HEK293 (cell line): ENCODE measurements at regions not wholly inside any gene's neighbourhood (a gene's known extent, or its start where the extent isn't known, plus 50 kb on each side); places are given as distances from the start of the nearest gene placed in this dataset.

ENCODE experiments used
- CTCF ChIA-PET: fragments of 350-600 bp; formaldehyde crosslinking; extraction: SDS; loops from one replicate; lab custom pipeline; 2021; ENCODE audit warnings: antibody characterized with exemption; lab: Yijun Ruan, JAX
- POLR2A ChIA-PET: fragments of 300-600 bp; formaldehyde crosslinking; extraction: SDS; loops from one replicate; lab custom pipeline; 2020; ENCODE audit warnings: antibody characterized with exemption, inconsistent platforms; lab: Yijun Ruan, JAX
- H3K27ac ChIP-seq: fragments of 200-500 bp; sonication (Bioruptor generic); 2 replicates; pipeline ENCODE4 v1.5.1; 2014; ENCODE audit warnings: low read depth, low read length, control low read depth, inconsistent platforms; ENCODE audit errors: extremely low read depth
- H3K36me3 ChIP-seq, 2 experiments: fragments of 200-500 bp in 1 of 2; sonication (Bioruptor generic) in 1 of 2; 1 replicate in 1 of 2; 2 replicates in 1 of 2; pipeline ENCODE4 v1.5.1; 2014 to 2017; ENCODE audit warnings: inconsistent platforms in 2 of 2, low read length in 2 of 2; ENCODE audit not compliant: control insufficient read depth in 2 of 2, insufficient read depth in 1 of 2
- H3K4me1 ChIP-seq: fragments of 200-500 bp; sonication (Bioruptor generic); 2 replicates; pipeline ENCODE4 v1.5.1; 2014; ENCODE audit warnings: mild to moderate bottlenecking, low read length, inconsistent platforms; ENCODE audit not compliant: control insufficient read depth, insufficient read depth
- H3K4me3 ChIP-seq: 2 replicates; pipeline ENCODE4 v1.5.1; 2011; ENCODE audit warnings: low read depth, mild to moderate bottlenecking, control low read depth, low read length, moderate library complexity
- H3K9me3 ChIP-seq: fragments of 200-500 bp; sonication (Bioruptor generic); 2 replicates; pipeline ENCODE4 v1.5.1; 2014; ENCODE audit warnings: low read depth, low read length, inconsistent platforms; ENCODE audit not compliant: control insufficient read depth, insufficient read depth
- BCL11B ChIP-seq: fragments of 450-650 bp; formaldehyde crosslinking; IDR thresholded peaks from 2 replicates; pipeline ENCODE4 v1.5.1; 2016; ENCODE audit warnings: low read depth, missing biosample characterization, missing genetic modification characterization
- BCL6B ChIP-seq: fragments of 450-650 bp; formaldehyde crosslinking; IDR thresholded peaks from 2 replicates; pipeline ENCODE4 v1.5.1; 2017; ENCODE audit warnings: missing biosample characterization, missing genetic modification characterization
- SETDB1 ChIP-seq: IDR thresholded peaks from one replicate; pipeline ENCODE4 v1.6.1; 2017; ENCODE audit warnings: mild to moderate bottlenecking, low read length, moderate library complexity, mixed read lengths; ENCODE audit not compliant: insufficient read length
- SP2 ChIP-seq: fragments of 450-650 bp; formaldehyde crosslinking; IDR thresholded peaks from 2 replicates; pipeline ENCODE4 v1.5.1; 2016; ENCODE audit warnings: missing biosample characterization, missing genetic modification characterization
- ZNF146 ChIP-seq: fragments of 450-650 bp; formaldehyde crosslinking; IDR thresholded peaks from 2 replicates; pipeline ENCODE4 v1.5.1; 2016; ENCODE audit warnings: missing biosample characterization, missing genetic modification characterization
- ZNF157 ChIP-seq: fragments of 450-650 bp; formaldehyde crosslinking; IDR thresholded peaks from 2 replicates; pipeline ENCODE4 v1.5.1; 2016; ENCODE audit warnings: missing biosample characterization, missing genetic modification characterization
- ZNF18 ChIP-seq: fragments of 450-650 bp; formaldehyde crosslinking; IDR thresholded peaks from 2 replicates; pipeline ENCODE4 v1.5.1; 2016; ENCODE audit warnings: missing biosample characterization, missing genetic modification characterization
- ZNF366 ChIP-seq: fragments of 450-650 bp; formaldehyde crosslinking; conservative IDR thresholded peaks from 2 replicates; pipeline ENCODE4 v1.5.1; 2016; ENCODE audit warnings: missing biosample characterization, missing genetic modification characterization
- ZNF560 ChIP-seq: fragments of 450-650 bp; formaldehyde crosslinking; IDR thresholded peaks from 2 replicates; pipeline ENCODE4 v1.5.1; 2017; ENCODE audit warnings: missing biosample characterization, missing genetic modification characterization, borderline replicate concordance
- ZNF585B ChIP-seq: fragments of 450-650 bp; formaldehyde crosslinking; IDR thresholded peaks from 2 replicates; pipeline ENCODE4 v1.5.1; 2016; ENCODE audit warnings: missing biosample characterization, missing genetic modification characterization
- ZNF843 ChIP-seq: fragments of 450-650 bp; formaldehyde crosslinking; IDR thresholded peaks from 2 replicates; pipeline ENCODE4 v1.5.1; 2016; ENCODE audit warnings: missing biosample characterization, missing genetic modification characterization
- TF ChIP-seq, protein P1 (sequence below): fragments of 450-650 bp; formaldehyde crosslinking; IDR thresholded peaks from 2 replicates; pipeline ENCODE4 v1.5.1; 2016; ENCODE audit warnings: missing biosample characterization, missing genetic modification characterization
- TF ChIP-seq, protein P2 (sequence below): fragments of 450-650 bp; formaldehyde crosslinking; conservative IDR thresholded peaks from 2 replicates; pipeline ENCODE4 v1.5.1; 2016; ENCODE audit warnings: low read depth, missing biosample characterization, missing genetic modification characterization
- TF ChIP-seq, protein P3 (sequence below): fragments of 450-650 bp; IDR thresholded peaks from 2 replicates; pipeline ENCODE4 v1.5.1; 2018; ENCODE audit warnings: missing biosample characterization, missing genetic modification characterization

GRCh38 chr17:69919789-69920188, 155.2 kb upstream of the KCNJ16 start:
- ChIA-PET CTCF (no interaction called here), POLR2A (no interaction called here)
- H3K36me3 ChIP-seq = no peaks in the 10 kb centered on the region
- TF ChIP-seq SETDB1 = no peak
- TF ChIP-seq ZNF585B = no peak
- TF ChIP-seq ZNF146 (tag by site-specific recombination) = peak; percentile 43
- no peaks in the 10 kb centered on the region for H3K9me3 ChIP-seq
- H3K4me3 ChIP-seq = no peak overlapping the region
- H3K27ac ChIP-seq = no peak overlapping the region
- no peaks in the 10 kb centered on the region for H3K4me1 ChIP-seq

DNA sequence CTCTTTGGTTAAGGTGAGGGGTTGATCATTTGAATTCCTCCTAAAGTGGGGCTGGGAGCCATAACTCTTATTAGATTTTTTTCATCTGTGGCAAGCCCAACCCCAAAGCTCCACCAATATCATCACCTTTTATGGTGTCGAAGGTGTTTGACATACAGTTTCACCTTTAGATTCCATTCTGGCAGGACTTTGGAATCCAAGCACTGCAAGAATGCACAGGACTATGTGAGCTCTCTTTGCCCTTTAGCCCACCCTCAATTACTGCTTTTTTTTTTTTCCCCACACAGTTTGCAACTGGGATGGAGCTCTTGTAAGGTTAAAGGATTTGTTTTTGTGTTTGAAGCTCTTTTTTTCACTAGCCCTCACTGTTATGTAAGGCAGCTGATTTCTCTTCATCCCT, 154.0 kb upstream of the KCNJ16 start:
- ChIA-PET POLR2A (no interaction called here), CTCF (interaction anchor here (0.7 kb wide), 1 partner anchor 113 kb away, joined by 3 read pairs; no protein-coding TSS in a partner anchor)
- Histone ChIP-seq H3K27ac (no peak overlapping the region), H3K36me3 (no peaks in the 10 kb centered on the region), H3K9me3 (no peaks in the 10 kb centered on the region), H3K4me1 (no peaks in the 10 kb centered on the region), H3K4me3 (no peak overlapping the region)
- TF ChIP-seq BCL6B (no peak), ZNF843 (tag by site-specific recombination) (no peak), SP2 (tag by site-specific recombination) (no peak), ZNF157 (tag by site-specific recombination) (no peak), ZNF366 (tag by site-specific recombination) (no peak), BCL11B (tag by site-specific recombination) (no peak), ZNF18 (tag by site-specific recombination) (no peak), ZNF560 (no peak)
- TF ChIP-seq, protein P1, sequence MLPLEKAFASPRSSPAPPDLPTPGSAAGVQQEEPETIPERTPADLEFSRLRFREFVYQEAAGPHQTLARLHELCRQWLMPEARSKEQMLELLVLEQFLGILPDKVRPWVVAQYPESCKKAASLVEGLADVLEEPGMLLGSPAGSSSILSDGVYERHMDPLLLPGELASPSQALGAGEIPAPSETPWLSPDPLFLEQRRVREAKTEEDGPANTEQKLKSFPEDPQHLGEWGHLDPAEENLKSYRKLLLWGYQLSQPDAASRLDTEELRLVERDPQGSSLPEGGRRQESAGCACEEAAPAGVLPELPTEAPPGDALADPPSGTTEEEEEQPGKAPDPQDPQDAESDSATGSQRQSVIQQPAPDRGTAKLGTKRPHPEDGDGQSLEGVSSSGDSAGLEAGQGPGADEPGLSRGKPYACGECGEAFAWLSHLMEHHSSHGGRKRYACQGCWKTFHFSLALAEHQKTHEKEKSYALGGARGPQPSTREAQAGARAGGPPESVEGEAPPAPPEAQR (tag by site-specific recombination) = no peak
- TF ChIP-seq, protein P2, sequence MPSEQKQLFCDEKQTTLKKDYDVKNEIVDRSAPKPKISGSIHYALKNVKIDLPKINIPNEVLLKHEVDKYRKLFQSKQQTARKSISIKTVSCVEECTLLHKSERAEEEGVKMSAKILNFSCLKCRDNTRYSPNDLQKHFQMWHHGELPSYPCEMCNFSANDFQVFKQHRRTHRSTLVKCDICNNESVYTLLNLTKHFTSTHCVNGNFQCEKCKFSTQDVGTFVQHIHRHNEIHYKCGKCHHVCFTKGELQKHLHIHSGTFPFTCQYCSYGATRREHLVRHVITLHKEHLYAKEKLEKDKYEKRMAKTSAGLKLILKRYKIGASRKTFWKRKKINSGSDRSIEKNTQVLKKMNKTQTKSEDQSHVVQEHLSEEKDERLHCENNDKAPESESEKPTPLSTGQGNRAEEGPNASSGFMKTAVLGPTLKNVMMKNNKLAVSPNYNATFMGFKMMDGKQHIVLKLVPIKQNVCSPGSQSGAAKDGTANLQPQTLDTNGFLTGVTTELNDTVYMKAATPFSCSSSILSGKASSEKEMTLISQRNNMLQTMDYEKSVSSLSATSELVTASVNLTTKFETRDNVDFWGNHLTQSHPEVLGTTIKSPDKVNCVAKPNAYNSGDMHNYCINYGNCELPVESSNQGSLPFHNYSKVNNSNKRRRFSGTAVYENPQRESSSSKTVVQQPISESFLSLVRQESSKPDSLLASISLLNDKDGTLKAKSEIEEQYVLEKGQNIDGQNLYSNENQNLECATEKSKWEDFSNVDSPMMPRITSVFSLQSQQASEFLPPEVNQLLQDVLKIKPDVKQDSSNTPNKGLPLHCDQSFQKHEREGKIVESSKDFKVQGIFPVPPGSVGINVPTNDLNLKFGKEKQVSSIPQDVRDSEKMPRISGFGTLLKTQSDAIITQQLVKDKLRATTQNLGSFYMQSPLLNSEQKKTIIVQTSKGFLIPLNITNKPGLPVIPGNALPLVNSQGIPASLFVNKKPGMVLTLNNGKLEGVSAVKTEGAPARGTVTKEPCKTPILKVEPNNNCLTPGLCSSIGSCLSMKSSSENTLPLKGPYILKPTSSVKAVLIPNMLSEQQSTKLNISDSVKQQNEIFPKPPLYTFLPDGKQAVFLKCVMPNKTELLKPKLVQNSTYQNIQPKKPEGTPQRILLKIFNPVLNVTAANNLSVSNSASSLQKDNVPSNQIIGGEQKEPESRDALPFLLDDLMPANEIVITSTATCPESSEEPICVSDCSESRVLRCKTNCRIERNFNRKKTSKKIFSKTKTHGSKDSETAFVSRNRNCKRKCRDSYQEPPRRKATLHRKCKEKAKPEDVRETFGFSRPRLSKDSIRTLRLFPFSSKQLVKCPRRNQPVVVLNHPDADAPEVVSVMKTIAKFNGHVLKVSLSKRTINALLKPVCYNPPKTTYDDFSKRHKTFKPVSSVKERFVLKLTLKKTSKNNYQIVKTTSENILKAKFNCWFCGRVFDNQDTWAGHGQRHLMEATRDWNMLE (tag by site-specific recombination) = no peak
- TF ChIP-seq, protein P3, sequence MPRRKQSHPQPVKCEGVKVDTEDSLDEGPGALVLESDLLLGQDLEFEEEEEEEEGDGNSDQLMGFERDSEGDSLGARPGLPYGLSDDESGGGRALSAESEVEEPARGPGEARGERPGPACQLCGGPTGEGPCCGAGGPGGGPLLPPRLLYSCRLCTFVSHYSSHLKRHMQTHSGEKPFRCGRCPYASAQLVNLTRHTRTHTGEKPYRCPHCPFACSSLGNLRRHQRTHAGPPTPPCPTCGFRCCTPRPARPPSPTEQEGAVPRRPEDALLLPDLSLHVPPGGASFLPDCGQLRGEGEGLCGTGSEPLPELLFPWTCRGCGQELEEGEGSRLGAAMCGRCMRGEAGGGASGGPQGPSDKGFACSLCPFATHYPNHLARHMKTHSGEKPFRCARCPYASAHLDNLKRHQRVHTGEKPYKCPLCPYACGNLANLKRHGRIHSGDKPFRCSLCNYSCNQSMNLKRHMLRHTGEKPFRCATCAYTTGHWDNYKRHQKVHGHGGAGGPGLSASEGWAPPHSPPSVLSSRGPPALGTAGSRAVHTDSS (tag by site-specific recombination) = no peak
